Upper lobe of right lung (tissue), 1 donor: ENCODE measurements at regions not wholly inside any gene's neighbourhood (a gene's known extent, or its start where the extent isn't known, plus 50 kb on each side); places are given as distances from the start of the nearest gene placed in this dataset.

Experiments used
- ATAC-seq: fragments of 200-7000 bp; cut with Tn5 transposase; one replicate; pipeline ENCODE4 v1.9.1; 2020; ENCODE audit warnings: mild to moderate bottlenecking, moderate library complexity
- DNase-seq: peaks from one replicate; pipeline ENCODE4 v3.0.0-alpha.2; 2020
- H3K27ac ChIP-seq: fragments of 200-600 bp; one replicate; pipeline ENCODE4 v1.8.0; 2022
- H3K27me3 ChIP-seq: fragments of 200-600 bp; one replicate; pipeline ENCODE4 v1.8.0; 2022; ENCODE audit warnings: mild to moderate bottlenecking
- H3K36me3 ChIP-seq: fragments of 200-600 bp; one replicate; pipeline ENCODE4 v1.8.0; 2022
- H3K4me1 ChIP-seq: fragments of 200-600 bp; one replicate; pipeline ENCODE4 v1.8.0; 2022
- H3K4me3 ChIP-seq: fragments of 200-600 bp; one replicate; pipeline ENCODE4 v1.8.0; 2022; ENCODE audit warnings: mild to moderate bottlenecking
- H3K9me3 ChIP-seq: fragments of 200-600 bp; one replicate; pipeline ENCODE4 v1.8.0; 2022
- intact Hi-C: fragments of 100-400 bp; cut with DNase I; formaldehyde crosslinking; loops from one replicate; pipeline ENCODE4 v1.11.0; 2022
- TF ChIP-seq, protein P1 (sequence below): fragments of 200-600 bp; IDR thresholded peaks from one replicate; pipeline ENCODE4 v1.8.0; 2022; ENCODE audit warnings: antibody characterized with exemption
- donor health status: DM: no; HTN: yes; CAD: no; lungs with severe emphysema.

DNA sequence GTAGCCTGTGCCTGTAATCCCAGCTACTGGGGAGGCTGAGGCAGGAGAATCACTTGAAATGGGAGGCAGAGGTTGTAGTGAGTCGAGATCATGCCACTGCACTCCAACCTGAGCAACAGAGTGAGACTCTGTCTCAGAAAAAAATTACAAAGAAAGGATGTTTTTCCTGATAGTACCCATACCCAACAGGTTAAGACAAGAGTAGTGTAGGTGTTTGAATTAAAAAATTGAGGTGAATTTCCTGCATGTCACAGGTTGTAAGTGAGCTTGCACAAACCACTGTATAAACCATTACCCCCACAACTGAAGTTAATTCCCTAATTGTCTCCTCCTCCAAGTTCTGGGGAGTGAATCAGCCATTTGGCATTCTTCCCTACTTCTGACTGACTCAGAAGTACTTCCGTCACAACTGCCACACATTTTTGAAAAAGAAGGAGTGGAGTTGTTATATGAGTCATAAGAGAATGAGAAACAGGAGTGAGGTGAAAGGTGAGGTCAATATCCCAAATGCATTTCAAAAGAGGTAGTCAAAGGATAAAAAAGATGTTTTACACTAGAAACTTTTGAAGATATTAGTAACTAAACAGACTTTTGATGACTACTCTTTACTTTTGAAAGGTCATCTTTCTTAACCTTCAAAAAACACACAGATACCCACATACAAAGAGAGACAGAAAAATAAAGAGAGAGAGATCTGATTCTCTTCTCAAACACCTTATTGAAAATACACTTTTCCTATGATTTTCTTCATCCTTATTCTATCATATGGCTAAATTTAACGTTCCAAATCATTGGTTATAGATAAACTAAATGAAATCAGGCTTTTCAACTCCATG lies 134.5 kb downstream of the BTC start:
- no peak overlapping the region for H3K4me3 ChIP-seq
- ATAC-seq (peak; percentile 86), DNase-seq (no peak)
- no peaks in the 10 kb centered on the region for H3K27me3 ChIP-seq
- intact Hi-C loops = no loop called here
- H3K27ac ChIP-seq = no peak overlapping the region
- no peaks in the 10 kb centered on the region for H3K9me3 ChIP-seq
- TF ChIP-seq, protein P1, sequence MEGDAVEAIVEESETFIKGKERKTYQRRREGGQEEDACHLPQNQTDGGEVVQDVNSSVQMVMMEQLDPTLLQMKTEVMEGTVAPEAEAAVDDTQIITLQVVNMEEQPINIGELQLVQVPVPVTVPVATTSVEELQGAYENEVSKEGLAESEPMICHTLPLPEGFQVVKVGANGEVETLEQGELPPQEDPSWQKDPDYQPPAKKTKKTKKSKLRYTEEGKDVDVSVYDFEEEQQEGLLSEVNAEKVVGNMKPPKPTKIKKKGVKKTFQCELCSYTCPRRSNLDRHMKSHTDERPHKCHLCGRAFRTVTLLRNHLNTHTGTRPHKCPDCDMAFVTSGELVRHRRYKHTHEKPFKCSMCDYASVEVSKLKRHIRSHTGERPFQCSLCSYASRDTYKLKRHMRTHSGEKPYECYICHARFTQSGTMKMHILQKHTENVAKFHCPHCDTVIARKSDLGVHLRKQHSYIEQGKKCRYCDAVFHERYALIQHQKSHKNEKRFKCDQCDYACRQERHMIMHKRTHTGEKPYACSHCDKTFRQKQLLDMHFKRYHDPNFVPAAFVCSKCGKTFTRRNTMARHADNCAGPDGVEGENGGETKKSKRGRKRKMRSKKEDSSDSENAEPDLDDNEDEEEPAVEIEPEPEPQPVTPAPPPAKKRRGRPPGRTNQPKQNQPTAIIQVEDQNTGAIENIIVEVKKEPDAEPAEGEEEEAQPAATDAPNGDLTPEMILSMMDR = no peak
- H3K36me3 ChIP-seq = no peaks in the 10 kb centered on the region
- no peaks in the 10 kb centered on the region for H3K4me1 ChIP-seq

DNA sequence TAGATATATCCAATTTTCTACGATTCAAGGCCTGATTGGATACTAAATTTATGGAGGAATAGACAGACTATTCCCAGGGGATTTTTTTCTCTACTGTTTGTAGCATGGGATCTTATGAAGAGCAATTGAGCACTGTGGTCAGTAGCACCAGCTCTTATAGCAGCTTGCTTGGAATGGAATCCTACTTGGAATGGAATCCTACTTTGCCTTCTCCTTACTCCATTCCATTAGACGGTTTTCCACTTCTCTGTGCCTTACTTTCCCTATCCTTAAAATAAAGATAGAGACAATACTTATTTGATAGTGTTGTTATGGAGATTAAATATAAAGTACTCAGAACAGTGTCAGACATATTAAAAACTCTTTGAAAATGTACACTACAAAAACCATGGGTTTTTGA lies 133.5 kb downstream of the BTC start:
- ATAC-seq = no peak
- intact Hi-C loops = no loop called here

DNA sequence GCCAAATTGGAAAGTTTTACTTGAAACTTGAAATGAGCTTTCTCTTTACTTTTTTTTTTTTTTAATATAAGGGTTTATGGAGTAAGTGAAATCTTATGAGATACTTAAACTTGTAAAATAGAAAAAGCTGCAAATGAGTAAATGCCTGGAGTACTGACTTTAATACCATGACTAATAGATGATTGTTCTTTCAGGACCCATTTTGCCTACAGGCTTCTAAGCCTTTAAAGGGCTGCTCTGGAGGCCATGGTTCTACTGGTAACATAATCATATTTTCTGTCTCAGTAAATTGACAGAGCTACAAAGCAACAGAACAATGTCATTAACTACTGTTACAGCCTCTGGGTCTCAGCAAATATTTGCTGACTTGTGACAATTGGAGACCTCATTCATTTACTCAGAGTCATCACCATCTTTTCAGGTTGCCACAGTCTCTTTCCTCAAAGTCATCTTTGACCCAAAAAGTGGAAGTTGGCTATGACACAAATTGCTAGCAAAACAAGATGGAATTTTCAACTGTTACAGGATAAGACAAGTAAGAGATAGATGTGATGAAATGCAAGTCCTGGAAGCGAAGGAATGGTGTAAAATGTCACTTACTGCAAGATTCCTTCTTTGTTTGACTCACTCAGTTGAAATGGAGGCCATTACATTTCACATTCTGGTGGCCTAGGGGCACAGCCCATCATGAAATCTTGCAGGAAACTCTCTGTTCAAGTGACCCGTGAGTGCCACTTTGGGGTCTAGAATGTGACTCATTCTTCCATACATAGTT lies 132.7 kb downstream of the BTC start:
- Histone ChIP-seq H3K27me3 (no peaks in the 10 kb centered on the region), H3K4me1 (no peaks in the 10 kb centered on the region), H3K27ac (no peak overlapping the region), H3K36me3 (no peaks in the 10 kb centered on the region), H3K9me3 (no peaks in the 10 kb centered on the region), H3K4me3 (no peak overlapping the region)
- DNase-seq = no peak
- no peak for ATAC-seq
- TF ChIP-seq, protein P1 = no peak
- intact Hi-C loops = no loop called here

More for the DNA sequence above, 133.5 kb downstream of the BTC start:
- no peak overlapping the region for H3K4me3 ChIP-seq
- H3K4me1 ChIP-seq = no peaks in the 10 kb centered on the region
- no peaks in the 10 kb centered on the region for H3K27me3 ChIP-seq
- H3K27ac ChIP-seq = no peak overlapping the region
- TF ChIP-seq, protein P1 = no peak
- DNase-seq = no peak
- no peaks in the 10 kb centered on the region for H3K9me3 ChIP-seq
- no peaks in the 10 kb centered on the region for H3K36me3 ChIP-seq

DNA sequence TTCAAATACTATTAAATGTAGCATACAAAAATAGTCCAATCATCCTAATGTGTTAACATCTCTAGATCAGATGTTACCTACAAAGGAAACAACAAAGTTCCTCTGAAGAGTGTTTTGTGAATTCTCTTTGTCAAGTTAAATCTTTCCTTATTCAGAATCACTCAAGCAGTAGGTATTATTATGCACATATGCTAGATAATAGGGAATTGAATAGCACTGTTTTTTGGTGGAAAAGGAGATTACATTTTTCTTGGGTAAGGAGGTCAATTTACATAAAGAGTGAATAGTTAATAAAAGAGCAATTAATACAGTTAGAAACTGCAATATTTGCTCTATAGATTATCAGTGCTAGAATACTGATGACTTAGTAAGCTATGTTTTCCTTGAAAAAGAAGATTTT lies 130.7 kb downstream of the BTC start:
- Histone ChIP-seq H3K4me1 (no peaks in the 10 kb centered on the region), H3K27ac (no peak overlapping the region), H3K27me3 (no peaks in the 10 kb centered on the region), H3K4me3 (no peak overlapping the region), H3K9me3 (no peaks in the 10 kb centered on the region), H3K36me3 (no peaks in the 10 kb centered on the region)
- TF ChIP-seq, protein P1 = no peak
- ATAC-seq (no peak), DNase-seq (no peak)
- intact Hi-C loops = no loop called here

DNA sequence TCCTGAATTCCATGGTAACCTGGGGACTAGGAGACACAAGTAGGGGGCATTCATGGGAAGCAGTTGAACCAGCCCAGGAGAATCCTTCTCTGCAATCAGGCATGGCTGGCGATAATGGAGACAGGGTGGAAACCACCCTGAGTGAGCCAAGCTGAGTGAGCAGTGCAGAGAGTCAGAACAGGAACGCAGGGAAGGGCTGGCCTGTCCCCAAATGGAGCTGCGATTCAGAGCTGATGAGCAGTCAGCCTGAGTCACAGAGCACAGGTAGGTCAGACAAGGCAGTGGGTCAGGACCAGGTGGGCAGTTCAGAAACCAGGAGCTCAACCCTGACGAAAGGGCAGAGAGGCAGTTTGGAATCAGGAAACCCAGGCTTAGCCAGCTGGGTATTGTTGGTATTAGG lies 129.0 kb downstream of the BTC start:
- intact Hi-C loops = no loop called here
- Histone ChIP-seq H3K27me3 (no peaks in the 10 kb centered on the region), H3K4me3 (no peak overlapping the region), H3K27ac (no peak overlapping the region), H3K9me3 (no peaks in the 10 kb centered on the region), H3K4me1 (no peaks in the 10 kb centered on the region), H3K36me3 (no peaks in the 10 kb centered on the region)
- ATAC-seq (no peak), DNase-seq (no peak)
- TF ChIP-seq, protein P1 = no peak
